ENCODE measurements at regions not wholly inside any gene's neighbourhood (a gene's known extent, or its start where the extent isn't known, plus 50 kb on each side); places are given as distances from the start of the nearest gene placed in this dataset.
A peak's percentile ranks its signal among the peaks of the same experiment; 100 is the strongest.

GRCh38 chr6:11419763-11420453, 117.6 kb upstream of the TMEM170B start (continued):
- TF ChIP-seq, protein P1, sequence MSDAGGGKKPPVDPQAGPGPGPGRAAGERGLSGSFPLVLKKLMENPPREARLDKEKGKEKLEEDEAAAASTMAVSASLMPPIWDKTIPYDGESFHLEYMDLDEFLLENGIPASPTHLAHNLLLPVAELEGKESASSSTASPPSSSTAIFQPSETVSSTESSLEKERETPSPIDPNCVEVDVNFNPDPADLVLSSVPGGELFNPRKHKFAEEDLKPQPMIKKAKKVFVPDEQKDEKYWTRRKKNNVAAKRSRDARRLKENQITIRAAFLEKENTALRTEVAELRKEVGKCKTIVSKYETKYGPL (CRISPR knock-in tag; IDR thresholded peaks at IDR 0.05), result no peak
- no peak for TF ChIP-seq ZNF557 (CRISPR knock-in tag; IDR thresholded peaks at IDR 0.05)
- TF ChIP-seq ZNF790 (CRISPR knock-in tag; IDR thresholded peaks at IDR 0.05; ENCODE audit: borderline replicate concordance), result no peak
- no peak for TF ChIP-seq CBFB (CRISPR knock-in tag; IDR thresholded peaks at IDR 0.05)
- TF ChIP-seq ZKSCAN5 (CRISPR knock-in tag; IDR thresholded peaks at IDR 0.05), result no peak
- no peak for TF ChIP-seq YEATS2 (CRISPR knock-in tag; IDR thresholded peaks at IDR 0.05; ENCODE audit: borderline replicate concordance)
- TF ChIP-seq, protein P2, sequence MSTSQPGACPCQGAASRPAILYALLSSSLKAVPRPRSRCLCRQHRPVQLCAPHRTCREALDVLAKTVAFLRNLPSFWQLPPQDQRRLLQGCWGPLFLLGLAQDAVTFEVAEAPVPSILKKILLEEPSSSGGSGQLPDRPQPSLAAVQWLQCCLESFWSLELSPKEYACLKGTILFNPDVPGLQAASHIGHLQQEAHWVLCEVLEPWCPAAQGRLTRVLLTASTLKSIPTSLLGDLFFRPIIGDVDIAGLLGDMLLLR (CRISPR knock-in tag; IDR thresholded peaks at IDR 0.05), result peak; percentile 69; the same call in 1 of the 2 replicates
- no peak for TF ChIP-seq JARID2 (CRISPR knock-in tag; IDR thresholded peaks at IDR 0.05; ENCODE audit: insufficient replicate concordance)
- no peak for TF ChIP-seq TCF7 (IDR thresholded peaks at IDR 0.05; ENCODE audit: low read depth)
- TF ChIP-seq ZNF550 (CRISPR knock-in tag; IDR thresholded peaks at IDR 0.05; ENCODE audit: borderline replicate concordance), result peak; percentile 73; the same call in 1 of the 2 replicates
- no peak for TF ChIP-seq KDM1A (CRISPR knock-in tag; IDR thresholded peaks at IDR 0.05)
- no peak for TF ChIP-seq ZEB1 (IDR thresholded peaks at IDR 0.05; ENCODE audit: insufficient replicate concordance, low read depth)
- TF ChIP-seq, protein P3, sequence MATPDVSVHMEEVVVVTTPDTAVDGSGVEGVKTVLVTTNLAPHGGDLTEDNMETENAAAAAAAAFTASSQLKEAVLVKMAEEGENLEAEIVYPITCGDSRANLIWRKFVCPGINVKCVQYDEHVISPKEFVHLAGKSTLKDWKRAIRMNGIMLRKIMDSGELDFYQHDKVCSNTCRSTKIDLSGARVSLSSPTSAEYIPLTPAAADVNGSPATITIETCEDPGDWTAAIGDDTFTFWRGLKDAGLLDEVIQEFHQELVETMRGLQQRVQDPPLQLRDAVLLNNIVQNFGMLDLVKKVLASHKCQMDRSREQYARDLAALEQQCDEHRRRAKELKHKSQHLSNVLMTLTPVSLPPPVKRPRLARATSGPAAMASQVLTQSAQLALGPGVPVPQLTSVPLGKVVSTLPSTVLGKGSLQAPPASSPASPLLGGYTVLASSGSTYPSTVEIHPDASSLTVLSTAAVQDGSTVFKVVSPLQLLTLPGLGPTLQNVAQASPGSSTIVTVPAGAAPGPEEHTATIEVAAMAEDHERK (CRISPR knock-in tag; IDR thresholded peaks at IDR 0.05; ENCODE audit: low read depth), result no peak
- TF ChIP-seq, protein P4, sequence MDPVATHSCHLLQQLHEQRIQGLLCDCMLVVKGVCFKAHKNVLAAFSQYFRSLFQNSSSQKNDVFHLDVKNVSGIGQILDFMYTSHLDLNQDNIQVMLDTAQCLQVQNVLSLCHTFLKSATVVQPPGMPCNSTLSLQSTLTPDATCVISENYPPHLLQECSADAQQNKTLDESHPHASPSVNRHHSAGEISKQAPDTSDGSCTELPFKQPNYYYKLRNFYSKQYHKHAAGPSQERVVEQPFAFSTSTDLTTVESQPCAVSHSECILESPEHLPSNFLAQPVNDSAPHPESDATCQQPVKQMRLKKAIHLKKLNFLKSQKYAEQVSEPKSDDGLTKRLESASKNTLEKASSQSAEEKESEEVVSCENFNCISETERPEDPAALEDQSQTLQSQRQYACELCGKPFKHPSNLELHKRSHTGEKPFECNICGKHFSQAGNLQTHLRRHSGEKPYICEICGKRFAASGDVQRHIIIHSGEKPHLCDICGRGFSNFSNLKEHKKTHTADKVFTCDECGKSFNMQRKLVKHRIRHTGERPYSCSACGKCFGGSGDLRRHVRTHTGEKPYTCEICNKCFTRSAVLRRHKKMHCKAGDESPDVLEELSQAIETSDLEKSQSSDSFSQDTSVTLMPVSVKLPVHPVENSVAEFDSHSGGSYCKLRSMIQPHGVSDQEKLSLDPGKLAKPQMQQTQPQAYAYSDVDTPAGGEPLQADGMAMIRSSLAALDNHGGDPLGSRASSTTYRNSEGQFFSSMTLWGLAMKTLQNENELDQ (CRISPR knock-in tag; IDR thresholded peaks at IDR 0.05; ENCODE audit: borderline replicate concordance), result no peak
- TF ChIP-seq ZNF782 (CRISPR knock-in tag; IDR thresholded peaks at IDR 0.05; ENCODE audit: borderline replicate concordance), result peak; percentile 20; the same call in 1 of the 2 replicates
- 0 out of 2 replicates have a peak, but pooled peaks have one; percentile 19 for TF ChIP-seq THAP9 (CRISPR knock-in tag; IDR thresholded peaks at IDR 0.05; ENCODE audit: borderline replicate concordance)
- 0 out of 2 replicates have a peak, but pooled peaks have one; percentile 30 for TF ChIP-seq ZNF839 (CRISPR knock-in tag; IDR thresholded peaks at IDR 0.05; ENCODE audit: borderline replicate concordance)
- no peak for TF ChIP-seq ZBTB44 (CRISPR knock-in tag; IDR thresholded peaks at IDR 0.05)
- no peak for TF ChIP-seq ZNF205 (CRISPR knock-in tag; IDR thresholded peaks at IDR 0.05)
- TF ChIP-seq ZNF367 (CRISPR knock-in tag; IDR thresholded peaks at IDR 0.05; ENCODE audit: borderline replicate concordance), result no peak

Measured in HepG2 (cell line).